HCT116 (cell line): ENCODE measurements at regions not wholly inside any gene's neighbourhood (a gene's known extent, or its start where the extent isn't known, plus 50 kb on each side); places are given as distances from the start of the nearest gene placed in this dataset.

Experiments
- ATAC-seq: fragments of 200-7000 bp; cut with Tn5 transposase; 2 replicates; pipeline ENCODE4 v1.9.1; 2020; ENCODE audit warnings: mild to moderate bottlenecking, moderate library complexity
- BruUV-seq: library from RNA; stranded (reverse); fragments of 400-500 nt; replicated peaks from 2 replicates; lab custom pipeline; 2021; lab: Mats Ljungman, UMichigan
- CTCF ChIA-PET: fragments of 300-600 bp; sonication (Branson Sonifier 250); formaldehyde crosslinking; loops from one replicate; lab custom pipeline; 2021; ENCODE audit warnings: antibody characterized with exemption; lab: Charles Lee
- POLR2A ChIA-PET: fragments of 300-600, 350-600 bp; sonication (Branson Sonifier 250); formaldehyde crosslinking; loops from one replicate; lab custom pipeline; 2021; ENCODE audit warnings: antibody characterized with exemption; lab: Charles Lee
- RAD21 ChIA-PET, 2 experiments: fragments of 300-600 bp; sonication (Branson Sonifier 250); formaldehyde crosslinking; loops; one replicate each; lab custom pipeline; 2023; ENCODE audit warnings: low total read pairs in 2 of 2; ENCODE audit not compliant: uncharacterized antibody in 2 of 2, unreplicated experiment in 2 of 2, low non-redundant PET in 1 of 2; lab: Charles Lee
- DNase-seq: peaks from one replicate; pipeline ENCODE4 v3.0.0-alpha.2; 2010; ENCODE audit warnings: low read depth, low spot score
- H2AFZ ChIP-seq: fragments of 200-600 bp; shearing (Covaris generic), sonication (generic); 2 replicates; pipeline ENCODE4 v1.6.1; 2017; ENCODE audit warnings: low read depth, mixed run types, mixed read lengths, antibody characterized with exemption, low read length; ENCODE audit not compliant: poor library complexity, severe bottlenecking
- H3K27ac ChIP-seq: 2 replicates; pipeline ENCODE4 v1.5.1; 2012; ENCODE audit warnings: low read depth, low read length
- H3K27me3 ChIP-seq: fragments of 200-600 bp; sonication (generic); 2 replicates; pipeline ENCODE4 v1.6.1; 2016; ENCODE audit warnings: mixed run types, low read length, mixed read lengths; ENCODE audit not compliant: insufficient read depth
- H3K36me3 ChIP-seq, 2 experiments: fragments of 200-500 bp in 1 of 2; fragments of 200-600 bp in 1 of 2; sonication (Bioruptor generic) in 1 of 2; sonication (generic) in 1 of 2; 2 replicates each; pipeline versions ENCODE4 v1.5.1 to v1.6.1; 2014 to 2016; ENCODE audit warnings: low read length in 2 of 2, inconsistent platforms in 1 of 2, mixed read lengths in 1 of 2, mixed run types in 1 of 2; ENCODE audit not compliant: insufficient read depth in 2 of 2, control insufficient read depth in 1 of 2
- H3K4me1 ChIP-seq, 2 experiments: fragments of 200-600 bp in 1 of 2; sonication (generic) in 1 of 2; 2 replicates each; pipeline versions ENCODE4 v1.5.1 to v1.6.1; 2012 to 2017; ENCODE audit warnings: low read length in 2 of 2, inconsistent platforms in 1 of 2, mild to moderate bottlenecking in 1 of 2, mixed read lengths in 1 of 2, mixed run types in 1 of 2, moderate library complexity in 1 of 2; ENCODE audit not compliant: insufficient read depth in 2 of 2, control insufficient read depth in 1 of 2
- H3K4me2 ChIP-seq: fragments of 200-600 bp; sonication (generic); 2 replicates; pipeline ENCODE4 v1.6.1; 2017; ENCODE audit warnings: mixed run types, low read length, mixed read lengths
- H3K4me3 ChIP-seq, 2 experiments: fragments of 200-600 bp in 1 of 2; sonication (generic) in 1 of 2; replicated peaks in 1 of 2; 2 replicates each; pipeline ENCODE4 v1.5.1; 2011 to 2016; ENCODE audit warnings: low read length in 2 of 2, control low read depth in 1 of 2, low read depth in 1 of 2, mild to moderate bottlenecking in 1 of 2, mixed read lengths in 1 of 2, mixed run types in 1 of 2
- H3K79me2 ChIP-seq: fragments of 200-600 bp; sonication (generic); 2 replicates; pipeline ENCODE4 v1.6.1; 2017; ENCODE audit warnings: mild to moderate bottlenecking, mixed run types, low read length, moderate library complexity, mixed read lengths; ENCODE audit not compliant: insufficient read depth
- H3K9ac ChIP-seq: fragments of 200-600 bp; sonication (generic); 2 replicates; pipeline ENCODE4 v1.6.1; 2016; ENCODE audit warnings: low read length, mixed read lengths
- H3K9me2 ChIP-seq: fragments of 200-600 bp; sonication (generic), shearing (Covaris generic); 2 replicates; pipeline ENCODE4 v1.6.1; 2017; ENCODE audit warnings: mixed run types, mild to moderate bottlenecking, moderate library complexity; ENCODE audit not compliant: insufficient read depth
- H3K9me3 ChIP-seq, 2 experiments: fragments of 200-500 bp in 1 of 2; fragments of 200-600 bp in 1 of 2; sonication (Bioruptor generic) in 1 of 2; sonication (generic) in 1 of 2; 2 replicates each; pipeline ENCODE4 v1.6.1; 2014 to 2017; ENCODE audit warnings: low read length in 2 of 2, mixed read lengths in 2 of 2, inconsistent platforms in 1 of 2, low read depth in 1 of 2, mild to moderate bottlenecking in 1 of 2, mixed run types in 1 of 2, moderate library complexity in 1 of 2; ENCODE audit not compliant: control insufficient read depth in 1 of 2, insufficient read depth in 1 of 2
- H4K20me1 ChIP-seq: fragments of 200-600 bp; sonication (generic), shearing (Covaris generic); 2 replicates; pipeline ENCODE4 v1.6.1; 2017; ENCODE audit warnings: mixed run types, mild to moderate bottlenecking, moderate library complexity; ENCODE audit not compliant: insufficient read depth
- EGR1 ChIP-seq: IDR thresholded peaks from 2 replicates; pipeline ENCODE4 v1.6.1; 2012; ENCODE audit warnings: low read depth
- ELF1 ChIP-seq: IDR thresholded peaks from 2 replicates; pipeline ENCODE4 v1.6.1; 2012; ENCODE audit warnings: low read depth, borderline replicate concordance
- EZH2 ChIP-seq: fragments of 200-600 bp; sonication (generic); IDR thresholded peaks from 2 replicates; pipeline ENCODE4 v1.6.1; 2017; ENCODE audit warnings: antibody characterized with exemption, mixed run types
- JUND ChIP-seq: IDR thresholded peaks from 2 replicates; pipeline ENCODE4 v1.6.1; 2012
- POLR2AphosphoS5 ChIP-seq: IDR thresholded peaks from 2 replicates; pipeline ENCODE4 v1.6.1; 2011; ENCODE audit warnings: mild to moderate bottlenecking, low read depth, low read length, moderate library complexity
- SIN3A ChIP-seq: IDR thresholded peaks from 2 replicates; pipeline ENCODE4 v1.6.1; 2012; ENCODE audit warnings: low read depth
- SP1 ChIP-seq: IDR thresholded peaks from 2 replicates; pipeline ENCODE4 v1.6.1; 2012; ENCODE audit warnings: low read depth
- TCF7L2 ChIP-seq: IDR thresholded peaks from 2 replicates; pipeline ENCODE4 v1.7.0; 2011; ENCODE audit warnings: borderline replicate concordance, inconsistent platforms; ENCODE audit not compliant: insufficient read depth, insufficient read length; ENCODE audit errors: extremely low read depth
- YY1 ChIP-seq: IDR thresholded peaks from 2 replicates; pipeline ENCODE4 v1.6.1; 2011; ENCODE audit warnings: low read length, low read depth, moderate library complexity, mild to moderate bottlenecking; ENCODE audit not compliant: insufficient replicate concordance; ENCODE audit errors: extremely low read depth
- intact Hi-C: fragments of 100-400 bp; cut with micrococcal nuclease; formaldehyde crosslinking; loops from 2 replicates; pipeline ENCODE4 v1.10.0; 2022
- TF ChIP-seq, protein P1 (sequence below): IDR thresholded peaks from 2 replicates; pipeline ENCODE4 v1.6.1; 2012; ENCODE audit warnings: low read depth
- TF ChIP-seq, protein P2 (sequence below): IDR thresholded peaks from 2 replicates; pipeline ENCODE4 v1.6.1; 2011; ENCODE audit warnings: mild to moderate bottlenecking, low read length, moderate library complexity; ENCODE audit not compliant: insufficient replicate concordance; ENCODE audit errors: extremely low read depth
- TF ChIP-seq, protein P3 (sequence below): IDR thresholded peaks from 2 replicates; pipeline ENCODE4 v1.6.1; 2012

DNA sequence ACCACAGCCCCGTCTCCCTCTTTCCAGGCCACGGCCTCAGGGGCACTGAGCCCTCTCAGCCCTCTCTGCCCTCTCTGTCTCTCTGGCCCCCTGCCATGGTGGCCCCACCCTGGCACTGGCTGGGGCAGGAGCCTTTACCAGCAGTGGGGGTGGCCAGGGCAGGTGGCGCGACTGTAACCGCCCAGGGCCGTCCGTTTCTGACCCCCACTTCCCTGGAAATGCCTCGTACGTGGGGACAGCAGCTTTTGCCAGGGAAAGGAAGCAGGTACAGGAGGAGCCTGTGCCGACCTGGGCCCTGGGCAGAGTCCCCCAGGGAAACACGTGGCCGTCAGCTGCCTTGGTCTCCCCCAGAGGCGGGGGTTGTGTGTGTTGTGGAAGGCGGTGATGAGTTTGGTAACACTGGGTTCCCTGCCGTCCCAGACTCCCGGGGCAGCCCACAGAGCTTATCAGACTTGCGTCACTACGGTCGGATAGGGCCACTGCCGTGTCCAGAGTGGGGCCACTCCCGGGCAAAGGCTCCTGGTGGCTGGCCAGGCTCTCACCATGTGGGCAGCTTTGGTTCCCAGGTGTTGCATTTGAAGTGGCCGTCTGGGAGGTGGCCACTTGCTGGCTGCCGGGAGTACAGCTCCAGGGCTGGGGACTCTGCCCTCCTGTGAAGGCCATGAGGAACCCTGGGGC lies 249.3 kb upstream of the CIBAR2 start:
- DNase-seq (no peak), ATAC-seq (no peak)
- intact Hi-C loops = no loop called here
- Histone ChIP-seq H3K4me3 (no peak overlapping the region), H3K36me3 (no peaks in the 10 kb centered on the region), H3K27ac (no peak overlapping the region), H3K4me1 (peaks cover 19 to 21% of the 10 kb centered on the region in 2 experiments), H3K4me2 (no peak overlapping the region), H3K9me2 (no peaks in the 10 kb centered on the region), H2AFZ (no peak overlapping the region), H3K79me2 (no peaks in the 10 kb centered on the region), H3K9me3 (no peaks in the 10 kb centered on the region), H3K9ac (no peak overlapping the region), H3K27me3 (no peaks in the 10 kb centered on the region), H4K20me1 (no peaks in the 10 kb centered on the region)
- CTCF ChIA-PET = interaction anchor here (1.1 to 2.2 kb wide), 2 partner anchors 55 to 59 kb away, joined by 3 to 5 read pairs; no protein-coding TSS in a partner anchor
- BruUV-seq = no TSS peak
- POLR2A ChIA-PET = no interaction called here
- TF ChIP-seq, protein P1, sequence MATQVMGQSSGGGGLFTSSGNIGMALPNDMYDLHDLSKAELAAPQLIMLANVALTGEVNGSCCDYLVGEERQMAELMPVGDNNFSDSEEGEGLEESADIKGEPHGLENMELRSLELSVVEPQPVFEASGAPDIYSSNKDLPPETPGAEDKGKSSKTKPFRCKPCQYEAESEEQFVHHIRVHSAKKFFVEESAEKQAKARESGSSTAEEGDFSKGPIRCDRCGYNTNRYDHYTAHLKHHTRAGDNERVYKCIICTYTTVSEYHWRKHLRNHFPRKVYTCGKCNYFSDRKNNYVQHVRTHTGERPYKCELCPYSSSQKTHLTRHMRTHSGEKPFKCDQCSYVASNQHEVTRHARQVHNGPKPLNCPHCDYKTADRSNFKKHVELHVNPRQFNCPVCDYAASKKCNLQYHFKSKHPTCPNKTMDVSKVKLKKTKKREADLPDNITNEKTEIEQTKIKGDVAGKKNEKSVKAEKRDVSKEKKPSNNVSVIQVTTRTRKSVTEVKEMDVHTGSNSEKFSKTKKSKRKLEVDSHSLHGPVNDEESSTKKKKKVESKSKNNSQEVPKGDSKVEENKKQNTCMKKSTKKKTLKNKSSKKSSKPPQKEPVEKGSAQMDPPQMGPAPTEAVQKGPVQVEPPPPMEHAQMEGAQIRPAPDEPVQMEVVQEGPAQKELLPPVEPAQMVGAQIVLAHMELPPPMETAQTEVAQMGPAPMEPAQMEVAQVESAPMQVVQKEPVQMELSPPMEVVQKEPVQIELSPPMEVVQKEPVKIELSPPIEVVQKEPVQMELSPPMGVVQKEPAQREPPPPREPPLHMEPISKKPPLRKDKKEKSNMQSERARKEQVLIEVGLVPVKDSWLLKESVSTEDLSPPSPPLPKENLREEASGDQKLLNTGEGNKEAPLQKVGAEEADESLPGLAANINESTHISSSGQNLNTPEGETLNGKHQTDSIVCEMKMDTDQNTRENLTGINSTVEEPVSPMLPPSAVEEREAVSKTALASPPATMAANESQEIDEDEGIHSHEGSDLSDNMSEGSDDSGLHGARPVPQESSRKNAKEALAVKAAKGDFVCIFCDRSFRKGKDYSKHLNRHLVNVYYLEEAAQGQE = no peak
- TF ChIP-seq SIN3A = no peak
- TF ChIP-seq, protein P2, sequence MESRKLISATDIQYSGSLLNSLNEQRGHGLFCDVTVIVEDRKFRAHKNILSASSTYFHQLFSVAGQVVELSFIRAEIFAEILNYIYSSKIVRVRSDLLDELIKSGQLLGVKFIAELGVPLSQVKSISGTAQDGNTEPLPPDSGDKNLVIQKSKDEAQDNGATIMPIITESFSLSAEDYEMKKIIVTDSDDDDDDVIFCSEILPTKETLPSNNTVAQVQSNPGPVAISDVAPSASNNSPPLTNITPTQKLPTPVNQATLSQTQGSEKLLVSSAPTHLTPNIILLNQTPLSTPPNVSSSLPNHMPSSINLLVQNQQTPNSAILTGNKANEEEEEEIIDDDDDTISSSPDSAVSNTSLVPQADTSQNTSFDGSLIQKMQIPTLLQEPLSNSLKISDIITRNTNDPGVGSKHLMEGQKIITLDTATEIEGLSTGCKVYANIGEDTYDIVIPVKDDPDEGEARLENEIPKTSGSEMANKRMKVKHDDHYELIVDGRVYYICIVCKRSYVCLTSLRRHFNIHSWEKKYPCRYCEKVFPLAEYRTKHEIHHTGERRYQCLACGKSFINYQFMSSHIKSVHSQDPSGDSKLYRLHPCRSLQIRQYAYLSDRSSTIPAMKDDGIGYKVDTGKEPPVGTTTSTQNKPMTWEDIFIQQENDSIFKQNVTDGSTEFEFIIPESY = no peak
- TF ChIP-seq JUND = no peak
- TF ChIP-seq POLR2AphosphoS5 = no peak
- no peak for TF ChIP-seq EZH2
- TF ChIP-seq, protein P3, sequence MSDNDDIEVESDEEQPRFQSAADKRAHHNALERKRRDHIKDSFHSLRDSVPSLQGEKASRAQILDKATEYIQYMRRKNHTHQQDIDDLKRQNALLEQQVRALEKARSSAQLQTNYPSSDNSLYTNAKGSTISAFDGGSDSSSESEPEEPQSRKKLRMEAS = no peak
- TF ChIP-seq EGR1 = no peak
- no peak for TF ChIP-seq YY1
- TF ChIP-seq TCF7L2 = no peak
- TF ChIP-seq SP1 = no peak
- no peak for TF ChIP-seq ELF1
- RAD21 ChIA-PET = no interaction called here
